ENCODE measurements at regions not wholly inside any gene's neighbourhood (a gene's known extent, or its start where the extent isn't known, plus 50 kb on each side); places are given as distances from the start of the nearest gene placed in this dataset.

DNA sequence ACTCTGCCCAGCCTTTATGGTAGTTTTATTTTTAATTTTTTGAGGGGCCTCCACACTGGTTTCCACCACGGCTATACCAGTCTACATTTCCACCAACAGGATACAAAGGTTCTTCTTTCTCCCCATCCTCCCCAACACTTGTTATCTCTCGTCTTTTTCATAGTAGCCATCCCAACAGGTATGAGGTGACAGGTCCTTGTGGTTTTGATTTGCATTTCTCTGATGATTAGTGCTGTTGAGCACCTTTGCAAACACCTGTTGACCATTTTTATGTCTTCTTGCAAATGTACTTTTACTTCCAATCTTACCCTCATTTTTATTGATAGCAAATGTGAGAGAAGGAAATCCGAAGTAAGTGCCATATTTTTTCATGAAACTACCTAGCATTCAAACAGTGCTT lies 195.4 kb upstream of the PREP start:
- no peaks in the 10 kb centered on the region for H3K36me3 ChIP-seq (ENCODE audit: insufficient read depth, low read length)
- peak overlapping the region; percentile 96; the same call in 1 of the 2 replicates for H3K27ac ChIP-seq (ENCODE audit: low read depth, low read length)
- no peaks in the 10 kb centered on the region for H3K79me2 ChIP-seq (ENCODE audit: control insufficient read depth, insufficient read depth, low read length, unreplicated experiment)
- H3K4me3 ChIP-seq (ENCODE audit: low read depth, low read length): no peak overlapping the region
- H3K27me3 ChIP-seq (ENCODE audit: insufficient read depth, low read length): no peaks in the 10 kb centered on the region
- H2AFZ ChIP-seq (ENCODE audit: low read length, unreplicated experiment): no peak overlapping the region
- peaks cover 58% of the 10 kb centered on the region for H3K4me1 ChIP-seq (ENCODE audit: control insufficient read depth, insufficient read depth, low read length, unreplicated experiment)

- Histone ChIP-seq H3K36me3 (ENCODE audit: insufficient read depth, low read length) (no peaks in the 10 kb centered on the region), H3K4me3 (ENCODE audit: low read depth, low read length) (peak overlapping the region; percentile 11; the same call in 1 of the 2 replicates), H3K27me3 (ENCODE audit: insufficient read depth, low read length) (no peaks in the 10 kb centered on the region), H2AFZ (ENCODE audit: low read length, unreplicated experiment) (no peak overlapping the region), H3K27ac (ENCODE audit: low read depth, low read length) (peak overlapping the region; percentile 98), H3K79me2 (ENCODE audit: control insufficient read depth, insufficient read depth, low read length, unreplicated experiment) (no peaks in the 10 kb centered on the region), H3K4me1 (ENCODE audit: control insufficient read depth, insufficient read depth, low read length, unreplicated experiment) (peaks cover 65% of the 10 kb centered on the region)
Measured at GRCh38 chr6:105596284-105596755, 193.4 kb upstream of the PREP start.

GRCh38 chr6:105595829-105596228 lies 192.9 kb upstream of the PREP start:
- Histone ChIP-seq H2AFZ (ENCODE audit: low read length, unreplicated experiment) (no peak overlapping the region), H3K27me3 (ENCODE audit: insufficient read depth, low read length) (no peaks in the 10 kb centered on the region), H3K4me1 (ENCODE audit: control insufficient read depth, insufficient read depth, low read length, unreplicated experiment) (peaks cover 62% of the 10 kb centered on the region), H3K4me3 (ENCODE audit: low read depth, low read length) (peak overlapping the region; percentile 11; the same call in 1 of the 2 replicates), H3K27ac (ENCODE audit: low read depth, low read length) (peak overlapping the region; percentile 98), H3K36me3 (ENCODE audit: insufficient read depth, low read length) (no peaks in the 10 kb centered on the region), H3K79me2 (ENCODE audit: control insufficient read depth, insufficient read depth, low read length, unreplicated experiment) (no peaks in the 10 kb centered on the region)

DNA sequence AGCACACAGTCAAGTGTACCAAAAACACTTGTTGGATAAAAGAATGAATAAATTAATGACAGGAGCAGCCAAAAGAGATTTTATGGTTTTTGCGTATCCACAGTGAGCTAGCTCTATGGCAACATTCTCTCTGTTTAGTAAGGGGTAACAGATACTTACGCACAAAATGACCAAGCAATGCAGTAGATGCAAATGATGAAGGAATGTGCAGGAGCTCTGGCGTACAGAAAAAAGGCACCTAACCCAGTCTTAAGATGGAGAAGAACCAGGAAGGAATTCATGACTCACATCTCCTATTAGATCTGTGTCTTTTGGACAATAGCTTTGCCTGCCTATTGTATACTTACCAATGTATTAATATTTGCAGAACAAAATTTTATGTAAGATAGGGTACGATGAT lies 191.9 kb upstream of the PREP start:
- Histone ChIP-seq H3K27ac (ENCODE audit: low read depth, low read length) (peak overlapping the region; percentile 98; the same call in 1 of the 2 replicates), H3K79me2 (ENCODE audit: control insufficient read depth, insufficient read depth, low read length, unreplicated experiment) (no peaks in the 10 kb centered on the region), H2AFZ (ENCODE audit: low read length, unreplicated experiment) (no peak overlapping the region), H3K4me1 (ENCODE audit: control insufficient read depth, insufficient read depth, low read length, unreplicated experiment) (peaks cover 53% of the 10 kb centered on the region), H3K27me3 (ENCODE audit: insufficient read depth, low read length) (no peaks in the 10 kb centered on the region), H3K36me3 (ENCODE audit: insufficient read depth, low read length) (no peaks in the 10 kb centered on the region), H3K4me3 (ENCODE audit: low read depth, low read length) (no peak overlapping the region)

GRCh38 chr6:105593805-105594671 lies 191.2 kb upstream of the PREP start:
- Histone ChIP-seq H3K27ac (ENCODE audit: low read depth, low read length) (peak overlapping the region; percentile 98), H3K4me1 (ENCODE audit: control insufficient read depth, insufficient read depth, low read length, unreplicated experiment) (peaks cover 46% of the 10 kb centered on the region)

DNA sequence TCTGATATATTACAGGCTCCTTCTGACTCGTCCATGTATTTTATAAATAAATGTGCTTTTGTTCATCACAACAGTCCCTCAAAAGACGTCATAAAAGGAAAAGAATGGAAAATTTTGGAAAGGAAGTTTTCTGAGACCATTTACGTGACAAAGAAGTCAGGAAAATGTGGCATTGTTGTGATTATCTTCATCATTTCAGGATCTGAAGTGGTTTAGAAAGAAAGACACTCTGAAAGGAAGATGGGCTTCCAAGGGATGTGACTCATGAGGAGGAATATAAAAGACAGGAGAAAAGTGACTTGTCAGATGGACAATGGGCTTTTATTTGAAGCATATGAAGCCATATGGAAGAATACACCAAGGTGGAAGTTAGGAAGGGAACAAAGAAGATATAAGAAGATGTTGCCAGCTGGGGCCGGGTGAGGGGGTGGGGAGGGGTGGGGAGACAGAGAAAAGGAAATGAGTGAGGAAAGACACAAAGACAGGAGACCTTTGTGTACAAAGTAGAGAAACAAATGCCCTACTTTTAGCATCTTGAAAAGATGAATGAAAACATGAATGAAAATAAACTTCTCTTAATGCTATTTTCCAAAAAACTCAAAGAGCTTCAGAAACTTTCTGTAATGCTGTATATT lies 190.3 kb upstream of the PREP start:
- Histone ChIP-seq H3K27ac (ENCODE audit: low read depth, low read length) (peak overlapping the region; percentile 44), H3K4me1 (ENCODE audit: control insufficient read depth, insufficient read depth, low read length, unreplicated experiment) (peaks cover 46% of the 10 kb centered on the region), H3K27me3 (ENCODE audit: insufficient read depth, low read length) (no peaks in the 10 kb centered on the region), H3K36me3 (ENCODE audit: insufficient read depth, low read length) (no peaks in the 10 kb centered on the region), H2AFZ (ENCODE audit: low read length, unreplicated experiment) (no peak overlapping the region), H3K79me2 (ENCODE audit: control insufficient read depth, insufficient read depth, low read length, unreplicated experiment) (no peaks in the 10 kb centered on the region), H3K4me3 (ENCODE audit: low read depth, low read length) (no peak overlapping the region)

More at GRCh38 chr6:105593805-105594671, 191.2 kb upstream of the PREP start:
- H3K79me2 ChIP-seq (ENCODE audit: control insufficient read depth, insufficient read depth, low read length, unreplicated experiment): no peaks in the 10 kb centered on the region
- H2AFZ ChIP-seq (ENCODE audit: low read length, unreplicated experiment): no peak overlapping the region
- no peaks in the 10 kb centered on the region for H3K36me3 ChIP-seq (ENCODE audit: insufficient read depth, low read length)
- H3K27me3 ChIP-seq (ENCODE audit: insufficient read depth, low read length): no peaks in the 10 kb centered on the region
- H3K4me3 ChIP-seq (ENCODE audit: low read depth, low read length): no peak overlapping the region

DNA sequence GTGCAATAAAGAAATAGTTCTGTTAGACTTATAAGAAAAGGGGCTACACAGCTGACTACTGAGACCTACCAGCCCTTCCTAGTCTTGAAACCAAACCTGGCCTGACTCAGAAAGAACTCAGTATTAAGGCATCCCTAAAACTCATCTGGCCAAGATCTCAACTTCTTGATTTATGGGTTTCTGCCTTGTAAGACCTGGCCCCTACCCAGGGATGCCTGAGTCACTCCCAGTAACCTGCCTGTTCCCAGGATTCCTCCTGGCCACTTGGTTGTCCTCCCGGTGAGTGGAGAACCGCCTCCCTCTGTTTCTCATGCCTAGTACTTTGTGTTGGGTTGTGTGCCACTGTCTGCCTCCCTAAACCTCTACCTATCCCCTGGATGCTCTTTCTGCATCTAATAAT lies 189.4 kb upstream of the PREP start:
- Histone ChIP-seq H3K27me3 (ENCODE audit: insufficient read depth, low read length) (no peaks in the 10 kb centered on the region), H2AFZ (ENCODE audit: low read length, unreplicated experiment) (no peak overlapping the region), H3K4me1 (ENCODE audit: control insufficient read depth, insufficient read depth, low read length, unreplicated experiment) (peaks cover 46% of the 10 kb centered on the region), H3K79me2 (ENCODE audit: control insufficient read depth, insufficient read depth, low read length, unreplicated experiment) (no peaks in the 10 kb centered on the region), H3K27ac (ENCODE audit: low read depth, low read length) (peak overlapping the region; percentile 26; the same call in 1 of the 2 replicates), H3K4me3 (ENCODE audit: low read depth, low read length) (no peak overlapping the region), H3K36me3 (ENCODE audit: insufficient read depth, low read length) (no peaks in the 10 kb centered on the region)

DNA sequence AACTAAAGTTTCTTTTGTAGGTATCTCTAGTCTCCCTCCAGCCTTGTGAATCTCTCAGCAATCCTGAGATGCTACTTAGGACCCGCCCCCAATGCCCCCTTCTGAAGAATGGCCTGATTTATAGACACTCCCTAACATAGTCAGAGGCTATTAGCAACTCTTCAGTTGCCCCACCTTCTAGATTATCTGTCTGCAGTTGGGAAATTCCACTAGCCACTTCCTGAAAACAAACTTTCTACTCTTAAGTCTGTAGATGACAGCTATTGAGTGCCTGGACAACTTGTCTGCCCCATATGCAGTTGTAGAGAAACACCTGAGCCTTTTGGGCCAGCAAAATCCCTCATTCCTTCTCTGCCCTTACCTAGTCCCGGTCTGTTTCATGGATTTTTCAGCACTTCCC lies 188.2 kb upstream of the PREP start:
- no peaks in the 10 kb centered on the region for H3K36me3 ChIP-seq (ENCODE audit: insufficient read depth, low read length)
- H3K27me3 ChIP-seq (ENCODE audit: insufficient read depth, low read length): no peaks in the 10 kb centered on the region
- H2AFZ ChIP-seq (ENCODE audit: low read length, unreplicated experiment): no peak overlapping the region
- no peaks in the 10 kb centered on the region for H3K79me2 ChIP-seq (ENCODE audit: control insufficient read depth, insufficient read depth, low read length, unreplicated experiment)
- no peak overlapping the region; the same call in 1 of the 2 replicates for H3K27ac ChIP-seq (ENCODE audit: low read depth, low read length)
- H3K4me1 ChIP-seq (ENCODE audit: control insufficient read depth, insufficient read depth, low read length, unreplicated experiment): peaks cover 42% of the 10 kb centered on the region
- no peak overlapping the region for H3K4me3 ChIP-seq (ENCODE audit: low read depth, low read length)

- H3K79me2 ChIP-seq (ENCODE audit: control insufficient read depth, insufficient read depth, low read length, unreplicated experiment): no peaks in the 10 kb centered on the region
- H3K4me1 ChIP-seq (ENCODE audit: control insufficient read depth, insufficient read depth, low read length, unreplicated experiment): peaks cover 16% of the 10 kb centered on the region
- no peaks in the 10 kb centered on the region for H3K27me3 ChIP-seq (ENCODE audit: insufficient read depth, low read length)
- no peaks in the 10 kb centered on the region for H3K36me3 ChIP-seq (ENCODE audit: insufficient read depth, low read length)
- H3K4me3 ChIP-seq (ENCODE audit: low read depth, low read length): no peak overlapping the region
- no peak overlapping the region for H3K27ac ChIP-seq (ENCODE audit: low read depth, low read length)
- H2AFZ ChIP-seq (ENCODE audit: low read length, unreplicated experiment): no peak overlapping the region
Measured at GRCh38 chr6:105588123-105588710, 185.3 kb upstream of the PREP start.

DNA sequence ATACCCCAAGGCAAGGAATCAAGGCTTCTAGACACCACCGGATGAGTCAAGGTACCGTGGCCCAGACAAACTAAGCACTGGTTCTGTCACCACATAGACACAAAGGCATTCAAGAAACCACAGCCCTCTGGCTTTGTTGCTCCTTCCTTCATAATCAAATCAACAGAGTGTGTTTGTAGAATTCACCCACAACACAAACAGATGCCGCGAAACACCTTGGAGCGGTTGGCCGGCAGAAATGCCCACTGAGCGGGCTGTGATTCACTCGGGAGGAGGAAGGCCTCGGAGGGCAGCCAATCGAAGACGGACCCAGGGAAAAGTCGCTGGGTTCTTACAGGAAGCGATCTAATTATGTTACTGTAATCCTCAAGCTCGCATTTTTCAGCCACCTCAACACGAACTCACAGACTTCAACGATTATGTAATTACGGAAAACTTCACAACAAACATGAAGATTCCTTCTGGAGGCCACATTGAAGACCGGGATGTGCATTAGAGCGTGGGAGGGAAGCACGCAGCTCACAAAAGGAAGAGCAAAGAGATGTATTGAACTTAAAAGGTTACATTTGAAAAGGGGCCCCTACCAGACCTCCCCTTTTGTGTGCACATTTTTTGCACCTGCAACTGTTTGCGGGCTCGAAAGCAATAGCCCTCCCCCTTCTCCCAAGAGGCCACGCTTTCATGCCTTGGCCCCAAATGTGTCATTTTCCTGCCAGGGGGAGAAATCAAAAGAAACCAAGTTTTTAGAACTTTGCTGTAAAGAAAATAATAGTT lies 184.7 kb upstream of the PREP start:
- H3K36me3 ChIP-seq (ENCODE audit: insufficient read depth, low read length): no peaks in the 10 kb centered on the region
- H3K4me3 ChIP-seq (ENCODE audit: low read depth, low read length): no peak overlapping the region
- H3K27ac ChIP-seq (ENCODE audit: low read depth, low read length): no peak overlapping the region
- no peaks in the 10 kb centered on the region for H3K79me2 ChIP-seq (ENCODE audit: control insufficient read depth, insufficient read depth, low read length, unreplicated experiment)
- H2AFZ ChIP-seq (ENCODE audit: low read length, unreplicated experiment): no peak overlapping the region
- peaks cover 9% of the 10 kb centered on the region for H3K4me1 ChIP-seq (ENCODE audit: control insufficient read depth, insufficient read depth, low read length, unreplicated experiment)
- no peaks in the 10 kb centered on the region for H3K27me3 ChIP-seq (ENCODE audit: insufficient read depth, low read length)
